Hematopoietic multipotent progenitor cell treated with erythropoietin and hydrocortisone succinate and interleukin-3 and kit ligand, for 6 days (in vitro differentiated cells): ENCODE measurements at regions not wholly inside any gene's neighbourhood (a gene's known extent, or its start where the extent isn't known, plus 50 kb on each side); places are given as distances from the start of the nearest gene placed in this dataset.
A peak's percentile ranks its signal among the peaks of the same experiment; 100 is the strongest.

Experiments
- DNase-seq: peaks from one replicate; pipeline ENCODE4 v3.0.0-alpha.2; 2015

DNA sequence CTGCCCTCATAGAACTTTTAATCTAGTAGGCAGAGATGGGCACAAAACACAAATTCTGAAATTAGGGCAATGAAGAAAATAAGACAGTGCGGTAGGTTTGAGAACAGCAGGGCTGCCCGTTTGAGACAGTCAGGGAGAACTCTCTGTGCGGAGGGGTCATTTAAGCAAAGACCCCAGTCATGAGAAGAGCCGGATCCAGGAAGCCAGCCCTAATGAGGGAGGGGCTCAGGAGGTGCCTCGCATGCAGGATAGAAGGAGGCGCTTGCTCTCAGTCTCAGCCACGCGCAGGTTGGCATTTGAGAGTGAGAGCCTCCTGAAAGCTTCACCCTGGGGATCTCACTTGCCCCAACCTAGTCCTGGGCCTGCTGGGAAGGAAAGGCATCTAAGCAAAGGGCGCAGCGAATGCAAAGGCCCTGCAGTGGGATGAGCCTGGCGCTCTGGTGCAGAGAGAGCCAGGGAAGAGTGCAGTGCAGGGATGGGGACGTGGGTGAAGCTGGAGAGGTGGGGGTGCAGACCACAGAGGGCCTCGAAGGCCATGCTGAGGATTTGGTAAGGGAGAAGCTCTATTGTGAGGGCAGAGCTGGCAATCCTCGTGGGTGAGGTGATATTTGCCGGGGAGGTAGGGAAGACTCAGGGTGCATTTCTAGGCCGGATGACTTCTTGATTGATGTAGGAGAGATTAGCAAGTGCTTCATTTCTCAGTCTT lies 130.0 kb upstream of the PTPN1 start:
- no peak for DNase-seq

DNA sequence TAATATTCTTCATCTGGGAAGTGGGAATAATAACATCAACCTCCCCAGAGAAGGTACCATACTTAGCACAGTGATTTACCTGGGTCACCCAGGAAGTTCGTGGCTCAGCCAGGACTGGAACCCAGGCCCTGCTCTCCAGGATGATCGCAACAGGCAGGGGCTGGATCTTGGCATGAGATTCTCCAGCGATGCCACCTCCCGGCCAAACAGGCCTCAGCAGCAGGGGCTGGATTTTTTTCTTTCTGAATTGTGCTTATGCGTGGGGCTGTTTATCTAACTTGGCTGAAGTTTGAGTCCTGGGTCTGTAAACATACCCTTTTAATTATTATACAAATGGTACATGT lies 129.5 kb upstream of the PTPN1 start:
- DNase-seq, result no peak

- no peak for DNase-seq
These were observed 129.0 kb upstream of the PTPN1 start for GRCh38 chr20:50381075-50381732.

- peak; percentile 32 for DNase-seq
These were observed 128.2 kb upstream of the PTPN1 start for GRCh38 chr20:50381771-50382593.

- DNase-seq, result peak; percentile 45
These were observed 124.2 kb upstream of the PTPN1 start for GRCh38 chr20:50385733-50386640.

GRCh38 chr20:50386641-50386960 lies 123.6 kb upstream of the PTPN1 start:
- DNase-seq, result no peak

DNA sequence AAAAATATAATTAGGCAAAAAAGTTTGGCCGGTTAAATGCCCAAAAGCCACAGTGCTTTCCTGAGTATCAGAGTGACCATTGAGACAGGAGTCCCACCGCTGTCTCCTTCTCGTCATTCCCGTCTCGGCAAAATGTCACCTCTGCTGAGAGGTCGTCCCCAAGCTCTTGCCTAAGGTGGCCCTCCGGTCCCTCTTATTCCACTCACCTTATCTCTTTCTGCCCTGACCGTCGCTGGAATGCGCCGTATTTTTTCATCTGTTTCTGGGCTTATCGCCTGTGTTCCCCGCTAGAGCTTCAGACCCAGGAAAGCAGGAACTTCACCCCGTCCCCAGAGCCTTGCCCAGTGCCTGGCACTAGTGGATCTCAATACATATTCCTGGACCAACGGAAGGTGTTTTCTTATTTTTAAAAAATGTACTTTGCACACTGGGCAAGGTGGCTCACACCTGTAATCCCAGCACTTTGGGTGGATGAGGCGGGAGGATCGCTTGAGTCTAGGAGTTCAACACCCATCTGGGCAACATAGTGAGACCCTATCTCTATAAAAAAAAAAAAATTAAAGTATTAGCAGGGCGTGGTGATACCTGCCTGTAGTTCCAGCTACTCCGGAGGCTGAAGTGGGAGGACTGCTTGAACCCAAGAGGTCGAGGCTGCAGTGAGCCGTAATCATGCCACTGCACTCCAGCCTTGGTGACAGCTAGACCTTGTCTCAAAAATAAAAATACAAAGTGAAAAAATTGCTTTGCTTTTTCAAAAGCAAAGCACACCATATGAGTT lies 122.8 kb upstream of the PTPN1 start:
- no peak for DNase-seq

GRCh38 chr20:50387996-50388332 lies 122.2 kb upstream of the PTPN1 start:
- peak; percentile 29 for DNase-seq

DNA sequence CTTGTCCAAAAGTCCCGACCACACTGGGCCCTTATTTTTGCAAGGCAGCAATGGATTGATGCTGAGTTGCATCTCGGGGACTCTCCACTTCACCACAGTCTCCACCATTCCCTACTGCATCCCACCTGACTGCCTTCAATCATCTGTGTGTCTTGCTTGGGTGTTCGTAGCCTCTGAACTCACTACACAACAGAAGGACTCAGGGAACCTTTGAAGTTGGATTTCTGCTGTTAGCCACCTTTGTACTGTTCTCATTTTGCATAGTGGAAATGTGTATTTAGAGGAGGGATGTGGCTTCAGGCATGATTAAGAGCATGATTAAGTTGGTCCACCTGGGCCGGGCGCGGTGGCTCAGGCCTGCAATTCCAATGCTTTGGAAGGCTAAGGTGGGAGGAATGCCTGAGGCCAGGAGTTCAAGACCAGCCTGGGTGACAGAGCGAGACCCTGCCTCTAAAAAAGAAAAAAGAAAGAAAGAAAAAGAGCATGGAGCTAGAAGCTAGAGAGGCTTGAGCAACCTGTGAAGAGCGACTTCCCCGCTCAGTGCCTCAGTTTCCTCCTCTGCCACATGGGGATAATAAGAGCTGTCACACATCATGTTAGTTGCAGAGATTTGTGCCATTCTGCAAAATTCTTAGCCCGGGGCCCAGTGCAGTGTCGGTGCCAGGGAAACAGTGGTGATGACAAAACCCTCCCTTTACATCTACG lies 121.3 kb upstream of the PTPN1 start:
- DNase-seq, result no peak

DNA sequence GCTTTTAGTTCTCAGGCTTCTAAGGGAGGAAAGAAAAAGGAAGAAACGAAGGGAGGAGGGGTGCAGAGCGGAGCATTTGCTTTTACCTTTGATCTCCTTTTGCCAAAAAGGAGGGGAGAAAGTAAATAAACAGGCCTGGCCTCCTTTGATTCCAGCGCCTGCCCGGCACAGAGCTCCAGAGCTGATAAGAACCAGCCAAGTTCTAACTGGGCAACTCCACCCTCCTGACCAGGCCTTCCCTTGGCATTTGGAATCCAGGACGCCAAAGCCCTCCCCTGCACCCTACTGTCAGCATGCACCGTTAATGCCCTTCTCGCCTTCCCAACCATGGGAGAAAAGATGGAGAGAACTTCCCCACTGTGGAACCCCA lies 120.8 kb upstream of the PTPN1 start:
- peak; percentile 70 for DNase-seq

DNA sequence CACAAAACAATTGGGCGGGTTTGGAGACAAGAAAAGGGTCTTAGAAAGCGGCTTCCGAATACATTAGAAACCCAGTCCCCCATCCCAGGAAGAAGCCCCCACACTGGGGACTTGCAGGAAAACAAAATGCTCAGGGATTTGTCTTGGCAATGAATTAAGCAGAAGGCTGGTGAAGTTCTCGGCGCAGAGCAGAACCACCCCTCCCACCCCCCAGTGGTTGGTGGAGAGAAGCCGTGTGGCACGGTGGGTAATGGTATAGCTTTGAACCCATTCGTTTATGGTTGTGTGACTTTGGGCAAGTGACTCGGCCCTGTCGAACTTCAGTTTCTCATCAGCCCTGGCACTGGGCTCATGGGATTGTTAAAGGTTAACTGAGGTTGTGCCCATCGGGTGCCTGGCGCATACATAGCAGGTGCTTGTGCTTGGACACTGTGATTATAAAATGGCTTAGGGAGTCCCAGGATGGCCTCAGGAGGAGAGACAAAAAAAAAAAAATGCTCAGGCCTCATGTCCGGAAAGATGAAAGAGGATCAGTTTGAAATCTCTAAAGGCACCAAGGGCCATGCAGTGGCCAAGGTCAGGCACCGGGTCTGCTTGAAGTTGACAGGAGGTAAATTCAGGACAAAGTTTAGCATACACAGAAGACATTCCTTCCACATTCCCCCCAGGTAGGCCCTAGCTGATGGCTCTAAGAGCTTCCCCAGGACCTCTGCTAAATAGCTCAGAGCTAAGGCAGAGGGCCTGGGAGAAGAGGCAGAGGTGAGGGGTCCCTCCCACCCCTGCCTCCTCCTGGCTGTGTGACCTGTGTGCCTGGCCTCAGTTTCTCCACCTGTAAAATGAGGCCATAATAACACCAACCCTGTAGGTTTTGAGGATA lies 120.1 kb upstream of the PTPN1 start:
- no peak for DNase-seq

DNA sequence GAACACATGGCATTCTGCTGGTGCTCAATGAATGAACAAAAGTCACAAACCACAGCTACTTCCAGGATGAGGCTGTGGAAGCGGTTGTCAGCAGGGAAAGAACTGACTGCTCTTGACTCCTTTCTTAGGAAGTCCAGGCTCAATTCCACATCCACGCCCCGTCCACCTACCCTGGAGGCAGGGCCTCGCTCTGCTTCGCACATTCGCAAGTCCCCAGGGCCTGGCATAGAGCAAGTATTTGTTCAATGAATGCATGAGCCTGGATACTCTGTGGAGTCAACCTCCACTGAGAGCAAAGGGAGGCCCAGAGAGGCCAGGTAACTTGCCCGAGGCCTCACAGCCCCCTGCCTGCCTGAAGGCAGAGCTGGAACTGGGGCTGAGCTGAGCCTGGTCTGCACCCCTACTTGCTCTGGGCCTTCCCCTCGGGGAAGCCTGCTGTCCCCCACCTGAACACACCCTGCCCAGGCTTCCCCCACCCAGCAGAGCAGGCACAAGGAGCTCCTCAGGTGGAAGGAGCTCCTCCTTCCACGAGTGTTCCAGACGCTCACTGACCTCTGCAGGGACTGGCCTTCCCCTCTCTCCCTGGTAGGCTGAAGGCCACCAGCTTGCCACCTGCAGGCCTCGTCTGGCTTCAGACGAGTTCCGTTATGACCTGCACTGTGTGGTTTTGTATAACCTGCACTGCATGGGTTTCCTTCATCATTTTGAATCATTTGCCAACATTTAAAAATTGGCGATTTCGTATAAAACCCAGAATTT lies 119.3 kb upstream of the PTPN1 start:
- no peak for DNase-seq

GRCh38 chr20:50391444-50392137 lies 118.6 kb upstream of the PTPN1 start:
- DNase-seq, result no peak

DNA sequence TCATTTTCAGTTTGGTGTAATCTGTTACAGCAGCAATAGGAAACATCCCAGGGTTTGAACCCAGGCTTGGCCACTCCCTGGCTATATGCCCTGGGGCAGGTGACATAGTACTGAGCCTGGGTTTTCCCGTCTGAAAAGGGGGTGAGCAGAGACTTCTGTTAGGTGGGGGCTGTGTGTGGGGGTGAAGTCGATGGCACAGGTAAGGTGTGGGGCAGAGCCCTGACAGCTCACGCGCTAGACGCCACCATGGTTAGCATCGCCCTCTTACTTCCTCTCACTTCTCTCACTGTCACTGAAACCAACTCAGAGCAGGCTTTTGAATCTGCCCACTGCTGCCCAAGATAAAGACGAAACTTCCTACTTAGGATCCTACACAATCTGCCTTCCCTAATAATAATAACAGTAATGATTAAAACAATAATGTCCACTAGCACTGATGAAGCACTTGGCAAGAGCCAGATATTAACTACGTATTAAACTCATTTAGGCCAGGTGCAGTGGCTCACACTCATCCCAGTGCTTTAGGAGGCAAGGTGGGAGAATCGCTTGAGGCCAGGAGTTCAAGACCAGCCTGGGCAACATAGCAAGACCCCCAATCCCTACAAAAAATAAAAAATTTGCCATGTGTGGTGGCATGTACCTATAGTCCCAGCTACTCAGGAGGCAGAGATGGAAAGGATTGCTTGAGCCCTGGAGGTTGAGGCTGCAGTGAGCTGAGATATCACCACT lies 117.9 kb upstream of the PTPN1 start:
- no peak for DNase-seq

DNA sequence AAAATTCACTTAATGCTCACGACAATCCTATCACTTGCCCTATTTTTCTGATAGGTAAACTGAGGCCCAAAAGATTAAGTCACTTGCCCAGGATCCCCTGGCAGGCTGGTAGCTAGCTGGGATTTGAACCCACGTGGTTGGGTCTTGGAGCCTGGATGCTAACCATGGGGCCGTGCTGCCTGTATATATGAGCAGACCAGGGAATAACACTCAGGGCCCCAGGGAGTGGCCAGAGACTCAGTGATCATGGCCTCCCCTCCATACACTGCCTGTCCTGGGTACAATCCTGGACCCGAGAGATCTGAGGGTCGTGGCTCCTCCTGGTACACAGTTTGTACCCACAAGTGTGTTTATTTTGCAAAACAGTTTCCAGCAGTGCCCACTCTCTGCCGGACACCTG lies 116.9 kb upstream of the PTPN1 start:
- DNase-seq, result no peak

- DNase-seq, result no peak
These were observed 116.1 kb upstream of the PTPN1 start for GRCh38 chr20:50393990-50394561.

DNA sequence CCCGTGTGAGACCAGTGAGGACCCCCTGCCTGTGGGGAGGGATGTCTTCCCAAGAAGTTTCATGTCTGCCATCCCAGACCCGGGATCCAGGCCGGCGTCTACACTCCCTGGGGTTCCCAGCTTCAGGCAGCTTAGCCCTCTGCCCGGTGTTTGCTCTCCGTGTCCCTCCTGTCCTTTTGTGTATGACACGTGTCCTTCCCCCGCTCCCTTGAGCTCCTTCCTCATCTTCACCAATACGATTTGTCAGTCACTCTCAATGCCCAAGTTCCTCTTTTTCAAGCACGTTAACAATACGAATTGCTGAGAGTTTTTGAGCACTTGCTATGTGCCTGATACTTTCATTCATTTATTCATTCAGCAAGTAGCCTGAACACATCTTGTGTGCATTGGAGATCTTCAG lies 115.6 kb upstream of the PTPN1 start:
- DNase-seq, result peak; percentile 71

- no peak for DNase-seq
These were observed 114.9 kb upstream of the PTPN1 start for GRCh38 chr20:50395251-50395729.
